Stimulated activated CD8-positive, alpha-beta memory T cell treated with anti-CD3 and anti-CD28 coated beads, Interleukin-7, amount 100 ng/mL, for 48 hours (primary cell): ENCODE measurements at regions not wholly inside any gene's neighbourhood (a gene's known extent, or its start where the extent isn't known, plus 50 kb on each side); places are given as distances from the start of the nearest gene placed in this dataset.

ENCODE experiments used
- DNase-seq, 2 donors: peaks; one replicate each; pipeline ENCODE4 v3.0.0-alpha.2; 2020; ENCODE audit warnings: low read depth in 1 of 2; ENCODE audit errors: extremely low read depth in 1 of 2

DNA sequence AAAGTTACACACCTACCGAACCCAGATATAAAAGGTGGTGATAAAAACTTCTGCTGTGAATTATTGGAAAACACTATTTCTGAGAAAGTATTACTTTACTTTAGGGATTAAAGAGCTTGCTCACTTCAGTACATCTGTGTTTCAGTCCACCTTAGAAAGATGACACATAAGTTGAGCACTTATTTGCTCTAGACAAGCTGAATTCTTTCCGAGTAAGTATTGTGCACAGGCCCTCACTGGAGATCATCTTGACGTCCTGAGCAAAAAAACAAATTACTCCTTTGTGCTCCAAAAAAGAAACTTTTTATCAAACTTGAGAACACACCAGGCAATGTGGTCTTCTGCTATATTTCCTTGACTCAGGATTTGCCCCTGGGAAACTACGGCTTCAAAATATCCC, 231.0 kb upstream of the GRAMD2B start:
- DNase-seq, result no peak

DNA sequence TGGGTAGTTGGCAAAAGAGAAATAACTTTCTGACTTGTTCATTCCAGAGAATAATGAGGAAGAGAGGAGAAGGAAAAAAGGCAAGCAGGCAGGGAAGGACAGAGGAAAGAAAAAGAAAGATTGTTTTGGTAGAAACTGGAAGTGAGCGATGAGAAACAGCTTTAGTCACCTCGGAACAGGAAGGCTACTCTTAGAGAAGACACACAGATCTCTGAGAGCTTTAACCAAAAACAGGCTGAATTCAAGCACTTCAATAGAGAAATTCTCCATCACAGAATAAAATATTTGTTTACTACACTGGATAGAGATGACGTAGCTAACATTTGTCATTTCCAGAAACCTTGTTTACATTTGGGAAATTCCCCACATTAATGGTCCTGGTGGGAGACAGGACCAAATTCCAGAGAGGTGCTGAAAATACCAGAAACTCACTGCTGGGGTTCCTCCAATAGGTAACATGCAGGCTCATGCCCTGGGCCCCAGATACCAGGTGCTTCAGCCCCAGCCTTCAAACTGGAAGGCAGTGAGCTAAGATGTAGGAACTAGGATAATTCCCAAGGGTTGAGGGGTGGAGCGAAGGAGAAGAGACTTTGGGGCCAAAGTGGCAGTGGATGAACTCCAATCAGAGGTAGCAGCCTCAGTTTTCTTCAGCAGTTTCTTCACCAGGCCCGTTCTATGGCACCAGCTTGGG, 227.7 kb upstream of the GRAMD2B start:
- DNase-seq, result no peak

DNA sequence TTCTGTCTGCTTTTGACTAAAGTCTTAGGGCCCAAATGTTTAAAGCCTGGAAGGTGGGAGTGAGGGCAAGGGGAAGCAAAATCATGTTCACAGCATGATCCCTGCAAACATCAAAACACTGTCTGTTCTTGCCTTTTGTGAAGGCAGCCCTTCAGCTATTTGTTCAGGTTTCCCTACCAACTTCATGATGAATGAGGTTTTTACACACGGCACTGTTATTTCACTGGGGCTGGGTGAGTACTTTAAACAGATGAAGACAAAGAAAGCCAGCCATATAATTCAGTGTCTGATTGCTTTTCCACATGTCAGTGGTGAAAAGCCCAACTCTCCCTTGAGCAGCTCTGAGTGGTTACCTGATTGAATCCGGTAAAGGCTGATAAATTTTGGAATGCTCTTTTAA, 224.7 kb upstream of the GRAMD2B start:
- no peak for DNase-seq

DNA sequence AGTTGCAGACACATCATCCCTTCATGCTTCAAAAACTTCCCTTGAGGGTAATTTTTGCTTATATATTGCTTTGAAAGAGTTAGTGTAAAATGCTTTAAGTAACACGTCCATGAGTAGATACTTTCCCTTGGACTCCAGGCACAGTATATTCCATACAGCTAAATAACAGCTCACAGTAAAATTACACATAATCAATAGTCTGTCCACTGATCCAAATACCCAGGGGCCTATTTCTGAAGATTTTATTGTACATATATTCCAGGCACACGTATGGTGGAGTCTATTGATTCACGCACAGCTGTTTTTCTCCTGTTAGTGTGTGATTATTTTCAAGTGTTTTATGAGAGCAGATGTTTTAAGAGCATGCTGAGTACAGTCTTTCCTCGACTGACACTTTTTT, 223.7 kb upstream of the GRAMD2B start:
- no peak for DNase-seq

DNA sequence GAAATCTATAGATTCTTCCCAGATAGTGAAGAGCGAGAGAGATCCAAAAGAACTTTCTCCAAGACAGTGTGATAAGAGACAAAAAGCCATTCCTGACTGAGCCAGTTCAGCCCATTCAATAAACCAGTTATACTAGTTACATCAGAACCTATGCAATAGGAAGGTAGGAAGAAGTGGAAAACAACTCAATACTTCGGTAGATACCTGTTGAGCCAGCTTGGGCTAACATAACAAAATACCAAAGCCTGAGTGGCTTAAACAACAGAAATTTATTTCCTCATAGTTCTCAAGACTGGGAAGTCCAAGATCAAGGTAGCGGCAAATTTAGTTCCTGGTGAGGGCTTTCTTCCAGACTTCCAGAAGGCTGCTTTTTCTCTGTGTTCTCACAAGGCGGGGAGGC, 214.5 kb upstream of the GRAMD2B start:
- no peak for DNase-seq

DNA sequence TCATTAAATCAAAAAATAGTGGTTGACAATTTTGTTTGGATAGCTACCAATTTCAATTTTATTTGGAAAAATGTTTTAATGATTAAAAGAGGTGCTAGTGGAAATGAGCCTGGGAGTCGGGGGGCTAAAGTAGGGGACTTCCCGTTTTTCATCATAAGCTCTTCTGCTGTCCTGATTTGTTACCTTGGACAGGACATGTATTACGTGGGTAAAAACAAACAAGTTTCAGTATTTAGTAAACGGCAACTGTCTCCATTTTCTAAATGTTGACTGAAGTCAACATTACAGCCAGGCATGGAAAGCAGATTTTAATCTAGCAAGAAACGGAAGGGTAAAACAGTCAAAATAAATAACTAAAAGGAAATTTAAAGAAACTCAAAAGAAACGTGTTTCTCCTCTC, 212.3 kb upstream of the GRAMD2B start:
- DNase-seq, result no peak

DNA sequence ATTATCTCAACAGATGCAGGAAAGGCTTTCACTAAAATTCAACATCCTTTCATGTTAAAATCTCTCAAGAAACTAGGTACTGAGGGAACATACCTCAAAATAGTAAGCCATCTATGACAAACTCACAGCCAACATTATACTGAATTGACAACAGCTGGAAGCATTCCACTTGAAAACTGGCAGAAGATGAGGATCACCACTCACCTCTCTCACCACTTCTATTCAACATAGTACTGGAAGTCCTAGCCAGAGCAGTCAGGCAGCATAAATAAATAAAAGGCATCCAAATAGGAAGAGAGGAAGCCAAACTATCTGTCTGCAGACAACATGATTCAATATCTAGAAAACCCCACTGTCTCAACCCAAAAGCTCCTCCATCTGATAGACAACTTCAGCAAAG, 203.6 kb upstream of the GRAMD2B start:
- no peak for DNase-seq

DNA sequence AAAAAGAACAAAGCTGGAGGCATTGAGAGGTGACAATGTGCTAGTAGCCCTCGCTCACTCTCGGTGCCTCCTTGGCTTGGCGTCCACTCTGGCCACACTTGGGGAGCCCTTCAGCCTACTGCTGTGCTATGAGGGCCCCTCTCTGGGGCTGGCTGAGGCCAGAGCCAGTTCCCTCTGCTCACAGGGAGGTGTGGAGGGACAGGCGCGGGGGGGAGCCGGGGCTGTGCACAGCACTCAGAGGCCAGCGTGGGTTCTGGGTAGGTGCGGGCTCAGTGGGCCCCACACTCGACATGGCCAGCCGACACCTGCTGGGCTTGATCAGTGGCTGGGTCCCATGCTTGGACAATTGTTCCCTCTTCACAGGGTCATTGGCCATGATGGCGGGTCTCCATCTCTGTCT, 202.5 kb upstream of the GRAMD2B start:
- DNase-seq, result no peak

DNA sequence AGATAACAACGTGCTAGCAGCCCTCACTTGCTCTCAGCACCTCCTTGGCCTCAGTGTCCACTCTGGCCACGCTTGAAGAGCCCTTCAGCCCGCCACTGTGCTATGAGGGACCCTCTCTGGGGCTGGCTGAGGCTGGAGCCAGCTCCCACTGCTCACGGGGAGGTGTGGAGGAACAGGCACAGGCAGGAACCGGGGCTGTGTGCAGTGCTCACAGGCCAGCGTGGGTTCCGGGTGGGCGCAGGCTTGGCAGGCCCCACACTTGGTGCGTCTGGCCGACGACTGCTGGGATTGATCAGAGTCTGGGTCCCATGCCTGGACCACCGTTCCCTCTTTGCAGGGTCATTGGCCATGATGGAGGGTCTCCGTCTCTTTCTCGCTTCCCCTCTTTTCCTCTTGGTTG, 194.3 kb upstream of the GRAMD2B start:
- no peak for DNase-seq

DNA sequence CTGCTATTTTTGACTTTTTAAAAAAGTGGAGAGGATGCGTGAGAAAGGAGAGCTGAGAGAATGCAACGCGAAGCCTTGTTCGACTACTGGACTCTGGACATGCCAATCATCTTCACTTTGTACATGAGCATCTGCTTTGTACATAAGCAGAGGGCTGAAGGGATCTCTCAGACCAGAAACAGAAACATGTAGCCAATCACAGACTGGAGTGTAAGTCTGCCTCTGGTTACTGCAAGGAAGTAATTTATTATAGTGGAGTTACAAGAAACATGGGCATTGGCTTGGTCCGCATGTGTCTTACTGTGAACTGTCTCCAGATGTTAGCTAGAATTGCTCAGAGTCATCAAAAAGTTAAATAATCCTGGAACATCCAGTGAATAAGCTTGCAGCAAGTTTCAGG, 190.0 kb upstream of the GRAMD2B start:
- no peak for DNase-seq

DNA sequence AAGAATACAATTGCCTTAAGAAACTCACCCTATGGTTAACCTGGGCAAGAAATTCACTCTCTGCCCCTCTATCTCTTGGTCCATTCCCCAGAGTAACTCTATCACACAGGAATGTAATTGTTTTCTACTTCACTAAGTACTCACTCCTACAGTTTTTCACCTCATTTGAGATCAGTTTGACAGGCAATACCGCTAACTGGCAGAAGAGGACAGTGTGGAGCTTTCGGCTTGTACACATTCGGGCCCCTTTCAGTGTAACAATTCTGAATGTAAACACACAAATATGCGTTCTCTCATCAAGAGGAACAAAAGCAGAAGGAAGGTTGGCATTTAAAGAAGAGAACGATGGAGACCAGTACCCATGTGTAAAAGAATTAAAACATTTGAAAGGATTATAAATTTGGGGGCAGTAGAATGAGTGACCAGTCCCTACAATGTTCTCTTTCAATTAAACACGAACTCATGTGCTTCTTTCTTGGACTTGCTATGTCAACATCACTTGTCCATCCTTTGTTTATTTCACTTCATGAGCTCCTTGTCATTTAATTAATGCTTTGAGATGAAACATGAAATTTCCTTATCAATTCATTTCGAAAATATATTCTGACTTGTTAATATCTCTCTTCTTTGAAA, 188.5 kb upstream of the GRAMD2B start:
- DNase-seq, result no peak

DNA sequence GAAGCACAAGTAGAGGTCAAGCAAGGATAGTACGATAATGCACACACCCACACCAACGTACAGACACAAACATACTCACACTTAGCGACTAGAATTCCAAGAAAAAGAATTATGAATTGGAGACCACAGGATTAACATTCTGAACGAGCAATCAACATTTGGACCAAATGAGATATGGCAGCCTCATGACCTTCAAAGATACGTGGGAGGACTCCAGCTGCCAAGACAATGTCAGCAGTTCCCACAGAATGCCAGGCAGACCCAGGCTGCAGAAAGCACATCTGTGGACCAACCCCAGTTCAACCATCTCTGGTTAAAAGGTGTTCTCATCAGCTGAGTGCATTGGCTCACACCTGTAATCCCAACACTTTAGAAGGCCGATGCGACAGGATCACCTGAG, 187.6 kb upstream of the GRAMD2B start:
- no peak for DNase-seq

DNA sequence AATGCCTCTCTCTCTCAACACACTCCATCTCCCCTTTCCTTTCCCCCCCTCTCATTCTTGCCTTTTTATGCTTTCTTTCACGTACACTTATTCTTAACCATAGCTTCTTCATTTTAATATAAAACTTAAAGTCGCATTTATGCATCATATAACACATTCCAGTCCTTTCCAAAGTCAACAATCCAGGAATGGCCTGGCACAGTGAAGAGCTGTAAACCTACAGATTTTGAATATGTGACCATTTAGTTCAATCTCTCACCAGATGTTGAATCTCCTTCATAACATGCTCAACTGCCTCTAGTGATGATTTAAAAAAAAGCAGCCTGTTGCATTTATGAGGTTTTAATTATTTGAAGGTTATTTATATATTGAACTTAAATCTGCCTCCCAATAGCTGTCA, 186.2 kb upstream of the GRAMD2B start:
- no peak for DNase-seq

DNA sequence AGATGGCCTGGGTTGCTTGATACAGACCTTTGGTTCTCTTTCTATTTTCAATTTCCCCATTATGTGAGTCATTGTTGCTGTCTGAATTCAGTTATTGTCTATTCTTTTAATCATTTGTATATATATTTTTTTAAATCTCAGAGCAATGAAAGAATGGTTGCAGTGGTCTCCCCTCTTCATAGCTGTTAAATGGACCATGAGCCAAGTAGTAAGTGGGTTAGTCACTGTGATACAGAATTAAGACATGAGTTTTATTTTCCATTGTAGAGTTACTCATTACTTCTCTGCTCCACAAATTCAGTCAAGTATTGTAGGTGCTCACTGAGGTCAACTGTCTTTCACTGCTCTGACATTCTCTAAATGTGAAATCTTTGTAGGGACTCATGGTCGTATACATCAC, 174.6 kb upstream of the GRAMD2B start:
- no peak for DNase-seq

DNA sequence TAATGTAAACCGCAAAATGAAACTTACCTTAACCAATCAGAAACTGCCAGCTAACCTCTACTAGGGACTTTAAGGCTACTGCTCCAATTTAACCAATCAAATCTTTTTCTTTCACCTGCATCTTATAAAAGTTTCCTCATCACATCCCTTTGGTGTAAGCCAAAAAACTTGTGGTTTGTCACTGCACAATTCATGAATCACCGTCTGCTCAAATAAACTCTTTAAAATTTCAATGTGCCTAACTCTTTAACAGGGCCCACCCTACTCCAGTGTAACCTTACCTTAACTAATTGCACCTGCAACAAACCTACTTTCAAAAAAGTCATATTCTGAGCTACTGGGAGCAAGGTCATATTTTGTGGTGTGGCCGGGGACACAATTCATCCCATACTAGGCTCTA, 172.2 kb upstream of the GRAMD2B start:
- DNase-seq, result no peak

DNA sequence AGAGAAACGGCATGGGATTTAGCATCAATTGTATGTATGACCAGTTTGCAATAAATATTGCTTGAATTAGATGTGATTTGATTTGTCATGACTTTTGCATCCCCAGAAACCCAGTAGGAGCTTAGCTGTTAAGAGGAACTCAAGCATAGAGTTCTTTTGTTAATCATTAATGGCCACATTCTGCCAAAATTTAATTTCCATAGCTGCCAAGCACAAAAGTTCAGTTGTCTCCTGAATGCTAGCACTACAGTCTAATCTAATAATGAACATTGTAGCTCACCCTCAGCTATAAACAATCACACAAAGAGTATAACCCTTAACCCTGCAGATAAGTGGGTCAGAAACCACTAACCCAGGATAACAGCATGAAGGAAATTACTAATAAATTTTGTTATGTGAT, 169.8 kb upstream of the GRAMD2B start:
- DNase-seq, result no peak

DNA sequence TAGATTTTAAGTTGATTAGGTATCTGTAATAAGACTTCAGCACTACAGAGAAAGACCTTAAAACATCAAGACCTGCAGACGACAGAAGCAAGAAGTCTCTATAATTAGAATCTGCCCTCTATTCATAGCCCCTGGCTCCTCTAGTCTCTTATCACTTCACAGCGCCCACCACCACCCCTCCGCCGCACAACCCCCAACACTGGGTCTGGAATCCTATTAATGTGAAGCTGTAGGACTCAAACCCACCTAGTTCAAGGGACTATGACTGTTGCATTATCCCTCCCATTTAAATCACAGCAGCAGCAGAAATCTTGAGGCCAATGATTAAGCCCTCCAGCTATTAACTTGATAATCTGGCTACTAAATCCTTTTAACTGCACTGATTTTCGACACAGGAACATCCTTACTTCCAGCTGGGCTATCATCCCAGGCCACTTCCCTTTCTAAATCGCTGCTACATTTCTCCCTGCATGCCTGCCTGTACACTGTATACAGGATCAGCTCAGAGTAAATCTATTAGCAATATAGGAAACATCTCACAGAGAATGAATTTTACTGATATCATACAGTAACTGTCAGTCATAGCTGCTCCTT, 159.5 kb upstream of the GRAMD2B start:
- no peak for DNase-seq

DNA sequence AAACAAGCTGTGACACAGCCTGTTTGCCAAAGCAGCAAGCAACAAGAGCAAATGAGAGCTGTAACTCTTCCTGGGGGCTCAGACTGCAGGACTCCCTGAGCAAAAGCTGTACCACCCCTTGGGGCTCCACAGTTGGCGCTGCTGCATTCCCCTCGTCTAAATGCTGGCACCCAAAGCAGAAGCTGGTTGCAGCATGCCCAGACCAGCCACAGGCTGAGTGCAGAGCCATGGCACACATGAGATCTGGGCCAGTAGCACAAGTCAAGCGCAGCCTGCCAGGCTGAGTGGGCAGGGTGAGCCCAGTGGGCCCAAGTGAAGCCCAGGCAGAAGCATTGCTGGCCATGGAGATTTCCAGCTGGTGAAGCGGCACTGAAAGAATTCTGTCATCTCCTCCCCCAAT, 157.3 kb upstream of the GRAMD2B start:
- no peak for DNase-seq

DNA sequence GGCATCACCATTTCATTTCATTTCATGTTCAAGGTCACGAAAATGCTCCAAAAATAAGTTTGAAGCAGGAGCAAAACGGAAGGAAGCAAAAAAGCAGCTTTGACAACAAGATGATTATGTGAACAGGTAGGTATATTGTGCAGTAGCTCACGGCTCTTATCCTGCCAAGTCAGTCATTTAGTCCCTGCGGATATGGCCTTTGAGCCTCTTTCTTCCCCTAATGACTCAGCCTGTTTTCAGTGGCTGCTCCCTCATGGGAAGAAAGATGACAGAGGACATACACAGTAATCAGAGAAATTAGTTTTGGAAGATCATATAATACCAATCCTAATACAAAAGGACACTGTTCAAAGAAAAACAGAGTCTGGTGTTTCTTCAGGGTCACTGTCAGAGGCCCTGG, 155.8 kb upstream of the GRAMD2B start:
- no peak for DNase-seq

DNA sequence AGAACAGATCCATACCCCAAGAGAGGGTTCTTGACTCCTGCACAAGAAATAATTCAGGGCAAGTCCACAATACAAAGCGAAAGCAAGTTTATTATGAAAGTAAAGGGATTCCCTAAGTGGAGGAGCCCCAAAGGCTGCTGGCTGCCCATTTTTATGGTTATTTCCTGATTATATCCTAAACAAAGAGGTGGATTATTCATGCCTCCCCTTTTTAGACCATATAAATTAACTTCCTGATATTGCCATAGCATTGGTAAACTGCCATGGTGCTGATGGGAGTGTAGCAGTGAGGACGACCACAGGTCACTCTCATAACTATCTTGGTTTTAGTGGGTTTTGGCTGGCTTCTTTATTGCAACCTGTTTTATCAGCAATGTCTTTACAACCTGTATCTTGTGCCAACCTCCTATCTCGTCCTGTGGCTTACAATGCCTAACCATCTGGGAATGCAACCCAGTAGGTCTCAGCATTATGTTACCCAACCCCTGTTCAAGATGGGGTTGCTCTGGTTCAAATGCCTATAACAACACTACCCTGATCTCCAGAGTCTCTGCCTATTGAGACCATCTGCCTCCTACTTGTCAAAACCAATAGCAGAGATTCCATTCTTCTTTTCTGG, 154.4 kb upstream of the GRAMD2B start:
- no peak for DNase-seq

DNA sequence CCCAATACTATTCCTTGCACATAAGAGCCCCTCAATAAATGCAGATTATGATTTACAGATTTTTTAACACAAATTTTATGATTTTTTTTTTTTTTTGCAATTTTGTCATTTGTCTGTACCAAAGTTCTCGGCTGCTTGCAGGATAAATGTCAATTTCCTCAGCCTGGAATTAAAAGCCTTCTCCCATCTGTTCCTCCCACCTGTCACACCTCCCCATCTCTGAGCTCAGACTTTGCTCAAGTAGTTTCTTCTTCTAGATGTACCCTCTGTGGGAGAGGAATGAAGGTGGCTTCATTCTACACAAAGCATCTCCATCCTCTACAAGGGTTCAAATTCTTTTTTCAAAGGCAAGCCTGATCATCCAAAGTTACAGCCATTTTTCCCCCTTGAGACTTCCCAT, 153.7 kb upstream of the GRAMD2B start:
- DNase-seq, result no peak

DNA sequence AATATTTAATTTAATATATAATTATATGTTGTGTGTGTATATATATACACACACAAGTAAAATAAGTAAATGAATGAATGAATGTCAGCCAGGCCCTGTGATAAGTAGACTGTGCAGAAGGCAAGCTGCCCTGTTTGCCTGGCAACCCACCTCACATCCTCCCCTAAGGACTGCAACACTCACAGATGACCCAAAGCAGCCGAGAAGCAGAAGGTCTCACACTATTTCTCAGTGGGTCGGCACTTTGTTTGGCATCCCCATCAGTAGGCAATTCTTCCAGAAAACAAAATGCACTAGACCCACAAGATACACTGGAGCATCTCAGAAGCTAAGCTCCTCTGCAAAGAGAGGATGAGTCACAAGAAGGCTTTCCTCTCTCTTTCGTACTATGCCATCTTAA, 152.1 kb upstream of the GRAMD2B start:
- DNase-seq, result no peak
